OCI-M1 (cell line): ENCODE measurements at regions not wholly inside any gene's neighbourhood (a gene's known extent, or its start where the extent isn't known, plus 50 kb on each side); places are given as distances from the start of the nearest gene placed in this dataset.
A peak's percentile ranks its signal among the peaks of the same experiment; 100 is the strongest.

Experiments
- DNase-seq: peaks from one replicate; lab custom pipeline; 2025; lab: John Stamatoyannopoulos, UW

GRCh38 chr15:38046257-38047051, 112.0 kb downstream of the TMCO5A start:
- DNase-seq: no peak

DNA sequence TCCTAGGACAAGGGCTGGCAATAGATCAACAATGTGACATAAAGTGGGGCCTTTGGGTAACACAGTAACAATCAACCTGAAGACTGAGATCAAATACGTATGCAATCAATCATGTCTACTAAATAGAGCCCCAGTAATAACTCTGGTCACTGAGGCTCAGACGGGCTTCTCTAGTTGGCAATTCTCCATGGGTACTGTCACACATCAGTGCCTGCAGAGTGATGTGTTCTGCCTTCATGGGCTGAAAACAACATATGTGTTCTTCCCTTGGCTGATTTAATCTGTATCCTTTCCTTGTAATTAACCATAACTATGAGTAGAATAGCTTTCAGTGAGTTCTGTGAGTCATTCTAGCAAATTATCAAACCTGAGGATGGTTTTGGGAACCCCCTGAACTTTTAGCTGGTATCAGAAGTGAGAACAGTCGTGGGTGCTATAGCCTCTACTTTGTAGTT, 113.6 kb downstream of the TMCO5A start:
- DNase-seq: no peak

DNA sequence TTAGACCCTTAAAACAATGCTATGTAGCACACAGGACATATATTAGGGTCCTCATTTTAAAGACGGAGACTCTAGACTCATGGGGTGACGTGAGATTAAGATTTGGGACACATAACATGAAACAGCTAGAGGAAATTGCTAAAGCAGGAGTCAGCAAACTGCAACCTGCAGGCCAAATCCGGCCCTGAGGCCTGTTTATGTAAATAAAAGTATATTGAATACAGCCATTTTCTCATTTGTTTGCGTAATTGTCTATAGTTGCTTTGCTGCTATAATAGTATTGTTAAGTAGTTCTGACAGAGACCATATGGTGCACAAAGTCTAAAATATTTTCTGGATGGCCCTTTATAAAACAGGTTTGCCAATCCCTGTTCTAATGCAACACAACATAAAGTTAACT, 115.5 kb downstream of the TMCO5A start:
- DNase-seq: no peak

DNA sequence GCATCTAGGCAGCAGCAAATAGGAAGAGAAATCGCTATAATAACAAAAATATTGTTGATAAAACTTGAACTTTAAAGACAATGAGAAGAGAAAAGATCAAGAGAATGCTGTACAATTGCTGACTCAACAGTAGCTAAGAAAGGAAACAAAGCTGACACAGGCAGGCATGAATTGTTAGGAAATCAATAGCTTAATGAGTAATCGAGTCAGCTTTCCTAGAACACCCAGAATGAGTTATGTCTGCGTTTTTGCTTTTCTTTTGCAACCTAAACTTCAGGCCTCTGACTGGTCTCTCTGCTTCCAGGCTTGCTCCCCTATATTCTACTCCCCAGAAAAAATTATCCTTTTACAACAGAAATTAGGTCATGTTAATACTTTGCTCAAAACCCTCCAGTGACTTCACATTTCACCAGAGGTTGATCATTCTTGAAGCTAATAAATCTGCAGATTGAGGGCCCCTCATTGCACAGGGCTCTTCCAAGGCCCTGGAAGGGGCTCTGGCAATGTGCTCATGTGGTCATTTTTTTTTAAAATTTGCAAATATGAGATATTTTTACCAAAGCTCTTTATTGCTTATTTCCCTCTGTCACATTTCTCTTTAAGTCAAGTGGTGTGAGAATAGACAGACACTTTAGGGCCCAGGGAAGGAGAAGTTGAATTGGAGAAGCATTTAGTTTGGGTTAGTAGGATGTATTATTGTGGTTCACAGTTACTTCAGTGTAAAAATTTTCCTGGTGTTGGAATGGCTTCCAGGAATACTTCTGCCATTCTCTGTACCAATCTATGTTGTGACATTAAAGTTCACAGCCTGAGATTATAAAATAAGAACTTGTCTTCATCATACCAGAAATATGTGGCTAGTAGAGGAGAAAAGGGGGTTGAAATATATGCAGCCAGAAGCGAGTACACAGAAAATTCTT, 116.3 kb downstream of the TMCO5A start:
- no peak for DNase-seq

- DNase-seq: peak; percentile 12
Measured at GRCh38 chr15:38053205-38053604, 118.8 kb downstream of the TMCO5A start.

GRCh38 chr15:38053776-38054175, 119.3 kb downstream of the TMCO5A start:
- no peak for DNase-seq

DNA sequence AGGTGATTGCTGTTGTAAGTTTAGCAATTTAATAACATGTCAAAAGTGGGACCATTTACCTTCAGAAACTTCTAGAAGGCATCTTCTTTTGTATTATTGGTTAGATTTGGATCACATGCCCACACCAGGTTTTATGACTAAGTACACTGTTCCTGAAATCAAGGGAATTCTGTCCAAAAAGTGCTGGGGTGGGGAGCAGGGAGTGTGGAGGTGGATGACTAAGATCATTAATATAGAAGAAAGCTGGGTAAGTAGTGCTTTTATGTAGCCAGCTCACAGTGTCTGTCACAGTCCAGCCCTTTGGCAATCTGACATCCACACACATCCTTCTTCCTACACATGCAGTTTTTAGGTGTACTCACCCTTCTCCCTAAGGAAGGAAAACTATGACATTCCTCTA, 120.0 kb downstream of the TMCO5A start:
- DNase-seq: no peak

GRCh38 chr15:38058596-38059075, 124.2 kb downstream of the TMCO5A start:
- DNase-seq: no peak

DNA sequence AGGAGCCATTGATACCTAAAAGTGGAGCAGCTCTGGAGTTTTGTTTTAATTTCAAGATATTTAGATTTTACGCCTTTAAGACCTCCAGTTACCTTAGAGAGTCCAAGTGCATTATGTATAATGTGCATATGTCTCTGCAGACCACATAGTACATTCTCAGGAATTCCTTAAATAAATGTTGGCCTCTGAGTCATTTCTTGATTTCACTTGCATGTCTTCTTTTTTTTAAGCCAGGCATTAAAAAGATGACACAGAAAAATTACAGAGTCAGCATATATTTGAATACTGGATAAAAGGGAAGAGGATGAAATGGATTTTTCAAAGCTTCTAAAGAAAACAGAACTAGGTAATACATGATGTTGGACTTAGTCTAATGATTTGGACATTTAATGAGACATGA, 125.2 kb downstream of the TMCO5A start:
- DNase-seq: no peak

GRCh38 chr15:38061856-38062649, 127.6 kb downstream of the TMCO5A start:
- DNase-seq: no peak

- DNase-seq: no peak
Measured at GRCh38 chr15:38062696-38063095, 128.3 kb downstream of the TMCO5A start.

- peak; percentile 34 for DNase-seq
Measured at GRCh38 chr15:38065721-38066345, 131.4 kb downstream of the TMCO5A start.

DNA sequence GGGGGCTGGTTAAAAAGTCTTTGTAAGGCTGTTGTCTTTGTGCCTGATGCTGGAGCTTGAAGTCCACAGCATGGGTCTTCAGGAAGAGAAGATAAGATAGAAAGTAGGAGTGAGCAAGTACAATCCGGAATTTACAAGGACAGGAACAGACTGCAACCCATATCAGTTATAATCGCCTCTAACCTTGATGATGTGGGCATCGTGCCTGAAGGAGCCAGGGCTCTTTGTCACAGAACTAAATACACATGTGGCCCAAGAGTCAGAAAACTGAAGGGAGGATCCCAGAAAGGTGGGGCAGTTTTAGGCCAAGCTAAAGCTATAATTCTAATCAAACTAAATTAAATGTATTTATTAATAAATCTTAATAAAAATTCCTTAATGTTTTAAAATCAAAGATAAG, 132.2 kb downstream of the TMCO5A start:
- no peak for DNase-seq

DNA sequence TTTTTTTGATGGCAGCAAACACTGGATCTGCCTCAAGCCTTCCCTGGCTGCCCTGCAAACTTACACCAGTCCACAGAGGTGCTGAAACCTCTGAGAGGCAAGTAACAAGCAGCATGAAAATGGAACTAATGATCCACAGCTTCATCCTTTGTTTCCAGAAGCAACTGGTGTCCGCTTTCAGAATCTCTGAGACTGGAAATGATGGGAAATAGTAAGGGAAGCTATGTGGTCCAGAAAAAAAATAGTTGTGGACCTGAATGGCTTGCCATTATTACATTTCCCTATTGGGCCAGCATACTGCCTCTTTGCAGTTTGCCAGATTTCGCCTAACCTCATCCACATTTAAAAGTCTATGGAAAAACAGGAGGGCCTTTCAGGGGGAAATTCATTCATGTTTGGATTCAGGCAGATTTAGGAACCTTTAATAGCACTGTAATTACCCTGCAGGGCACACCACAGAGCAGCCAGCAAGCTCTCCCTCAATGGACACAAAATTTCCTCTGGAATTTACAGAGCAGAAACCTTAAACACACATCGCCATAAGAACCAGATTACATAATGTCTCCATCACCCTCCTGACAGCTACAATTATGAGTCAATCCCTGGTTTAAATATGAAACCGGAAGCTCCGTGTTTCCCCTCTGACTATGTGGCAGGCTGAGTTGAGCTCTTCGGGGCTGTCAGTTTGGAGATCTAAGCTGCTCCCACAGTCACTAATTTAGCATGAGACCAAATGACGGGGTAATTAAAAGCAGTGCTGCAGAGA, 134.4 kb downstream of the TMCO5A start:
- DNase-seq: peak; percentile 75

DNA sequence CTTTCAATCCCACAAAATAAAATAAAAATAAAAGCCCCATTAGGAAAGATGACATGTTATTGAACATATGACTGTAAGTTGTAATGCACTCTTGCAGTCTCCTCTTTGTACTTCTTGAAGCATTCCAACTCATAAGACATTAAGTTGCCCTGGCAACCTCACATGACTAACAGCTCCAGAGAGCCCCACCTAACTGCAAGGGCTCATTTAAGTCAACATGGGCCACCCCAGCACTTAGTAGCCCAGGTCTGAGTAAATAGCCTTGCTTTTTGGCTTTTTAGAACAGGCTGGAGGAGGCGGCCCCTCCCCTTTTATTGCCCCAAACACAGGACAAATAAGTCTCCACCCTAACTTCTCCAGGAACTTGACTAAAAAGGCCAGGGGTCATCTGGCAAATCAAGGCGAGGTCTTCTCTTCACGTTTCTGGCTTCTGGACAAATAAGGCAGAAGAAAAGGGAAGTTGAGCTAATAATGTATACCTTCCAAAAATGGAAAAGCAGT, 135.1 kb downstream of the TMCO5A start:
- peak; percentile 77 for DNase-seq

GRCh38 chr15:38070778-38071177, 136.3 kb downstream of the TMCO5A start:
- no peak for DNase-seq

GRCh38 chr15:38071211-38071972, 137.0 kb downstream of the TMCO5A start:
- no peak for DNase-seq

DNA sequence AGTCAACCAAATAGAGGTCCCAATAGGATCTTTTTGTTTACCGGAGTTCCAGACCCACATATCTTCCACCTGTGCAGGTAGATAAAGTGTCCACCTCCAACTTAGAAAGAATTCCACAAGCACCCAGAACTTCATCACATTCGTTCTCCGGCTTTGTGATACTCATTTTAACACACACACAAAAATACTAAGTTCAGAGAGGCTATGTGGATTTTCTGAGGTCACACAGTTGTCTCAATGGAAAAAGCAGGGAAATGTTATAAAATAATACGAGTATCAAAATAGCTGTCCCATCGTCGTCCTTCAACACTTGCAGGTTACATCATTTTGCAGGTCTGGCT, 137.5 kb downstream of the TMCO5A start:
- no peak for DNase-seq

DNA sequence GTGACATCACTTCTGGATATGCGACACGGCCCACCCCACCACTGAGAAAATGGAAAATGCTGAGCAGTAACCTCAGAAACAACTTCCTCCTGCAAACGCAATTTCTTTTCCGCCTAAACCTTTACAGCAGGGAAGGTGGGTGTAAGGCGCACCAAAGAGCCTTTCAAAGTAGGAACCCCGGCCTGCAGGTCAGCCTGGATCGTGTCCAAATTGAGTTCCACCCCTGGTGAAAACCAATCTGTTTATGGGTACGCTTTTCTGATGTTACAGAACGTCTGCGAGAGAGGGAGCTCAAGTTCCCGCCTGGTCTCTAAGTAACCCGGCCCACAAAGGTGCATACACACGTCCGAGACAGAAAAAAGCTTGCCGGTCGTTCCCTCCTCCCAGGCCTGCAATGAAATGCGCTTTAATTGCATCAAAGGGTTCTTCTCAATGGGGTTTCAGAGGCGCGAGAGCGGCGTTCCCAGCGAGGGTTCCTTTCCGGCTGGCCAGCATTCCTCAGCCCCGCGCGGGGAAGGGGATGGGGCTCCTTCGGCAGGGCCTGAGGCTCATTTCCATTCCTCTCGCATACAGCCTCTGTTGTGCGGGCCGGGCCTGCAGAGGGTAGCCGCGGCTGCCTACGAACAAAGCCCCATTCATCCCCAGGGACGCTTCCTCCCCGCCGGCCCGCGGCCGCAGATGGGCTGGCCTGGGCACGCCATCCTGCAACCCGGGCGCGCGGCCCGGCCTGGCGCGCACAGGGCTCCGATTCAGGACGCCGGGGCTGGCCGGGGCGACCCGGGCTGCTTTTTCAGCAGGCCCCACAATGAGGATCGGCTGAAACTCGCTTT, 138.1 kb downstream of the TMCO5A start:
- DNase-seq: peak; percentile 85
